SK-N-SH (cell line): ENCODE measurements at regions not wholly inside any gene's neighbourhood (a gene's known extent, or its start where the extent isn't known, plus 50 kb on each side); places are given as distances from the start of the nearest gene placed in this dataset.

Source experiments
- CTCF ChIA-PET: fragments of 300-600, 350-600 bp; formaldehyde crosslinking; extraction: SDS; loops from one replicate; lab custom pipeline; 2021; lab: Yijun Ruan, JAX
- POLR2A ChIA-PET: fragments of 350-600 bp; sonication (Branson Sonifier 250); formaldehyde crosslinking; extraction: SDS; loops from one replicate; lab custom pipeline; 2020; ENCODE audit warnings: antibody characterized with exemption, inconsistent platforms; lab: Yijun Ruan, JAX
- DNase-seq: peaks from one replicate; pipeline ENCODE4 v3.0.0; 2012
- H2AFZ ChIP-seq: fragments of 200-600 bp; sonication (generic); 2 replicates; pipeline ENCODE4 v1.8.1; 2016; ENCODE audit warnings: antibody characterized with exemption, mild to moderate bottlenecking, low read depth
- H3F3A ChIP-seq: fragments of 200-600 bp; sonication (generic); replicated peaks from 2 replicates; pipeline ENCODE3; 2016; ENCODE audit warnings: antibody characterized with exemption, mild to moderate bottlenecking; ENCODE audit not compliant: insufficient read depth
- H3K27ac ChIP-seq, 2 experiments: fragments of 200-500 bp in 1 of 2; fragments of 200-600 bp in 1 of 2; sonication (Bioruptor generic) in 1 of 2; sonication (generic), shearing (Covaris generic) in 1 of 2; 2 replicates each; pipeline versions ENCODE4 v1.5.1 to v1.6.1; 2014 to 2016; ENCODE audit warnings: low read depth in 2 of 2, inconsistent platforms in 1 of 2, low read length in 1 of 2, mild to moderate bottlenecking in 1 of 2, mixed read lengths in 1 of 2
- H3K27me3 ChIP-seq: fragments of 200-600 bp; sonication (generic), shearing (Covaris generic); 2 replicates; pipeline ENCODE4 v1.6.1; 2016; ENCODE audit warnings: mixed run types; ENCODE audit not compliant: insufficient read depth
- H3K36me3 ChIP-seq, 2 experiments: fragments of 200-500 bp in 1 of 2; fragments of 200-600 bp in 1 of 2; sonication (Bioruptor generic) in 1 of 2; sonication (generic) in 1 of 2; replicated peaks in 1 of 2; 2 replicates each; pipeline versions ENCODE3 to v1.5.1; 2014 to 2016; ENCODE audit warnings: low read length in 1 of 2, mild to moderate bottlenecking in 1 of 2; ENCODE audit not compliant: insufficient read depth in 2 of 2, control insufficient read depth in 1 of 2
- H3K4me1 ChIP-seq, 2 experiments: fragments of 200-500 bp in 1 of 2; fragments of 200-600 bp in 1 of 2; sonication (Bioruptor generic) in 1 of 2; sonication (generic), shearing (Covaris generic) in 1 of 2; 2 replicates each; pipeline versions ENCODE4 v1.5.1 to v1.6.1; 2014 to 2016; ENCODE audit warnings: low read depth in 1 of 2, low read length in 1 of 2, mixed run types in 1 of 2; ENCODE audit not compliant: insufficient read depth in 2 of 2, control insufficient read depth in 1 of 2
- H3K4me2 ChIP-seq: fragments of 200-600 bp; sonication (generic), shearing (Covaris generic); 2 replicates; pipeline ENCODE4 v1.6.1; 2017; ENCODE audit warnings: mixed run types
- H3K4me3 ChIP-seq, 2 experiments: fragments of 200-500 bp in 1 of 2; fragments of 200-600 bp in 1 of 2; sonication (Bioruptor generic) in 1 of 2; sonication (generic), shearing (Covaris generic) in 1 of 2; 2 replicates each; pipeline versions ENCODE4 v1.5.1 to v1.8.1; 2014 to 2016; ENCODE audit warnings: low read depth in 2 of 2, inconsistent platforms in 1 of 2, low read length in 1 of 2, mild to moderate bottlenecking in 1 of 2, mixed read lengths in 1 of 2, moderate library complexity in 1 of 2
- H3K79me2 ChIP-seq: fragments of 200-600 bp; sonication (generic); 2 replicates; pipeline ENCODE4 v1.8.1; 2017; ENCODE audit warnings: mild to moderate bottlenecking; ENCODE audit not compliant: insufficient read depth
- H3K9ac ChIP-seq: fragments of 200-600 bp; sonication (generic); 2 replicates; pipeline ENCODE4 v1.6.1; 2017; ENCODE audit warnings: mixed run types
- H3K9me2 ChIP-seq: fragments of 200-600 bp; sonication (generic); 2 replicates; pipeline ENCODE4 v1.6.1; 2017; ENCODE audit warnings: mixed run types
- H3K9me3 ChIP-seq: fragments of 200-600 bp; sonication (generic); 2 replicates; pipeline ENCODE4 v1.6.1; 2017; ENCODE audit warnings: mixed run types, mild to moderate bottlenecking, moderate library complexity
- H4K20me1 ChIP-seq: fragments of 200-600 bp; sonication (generic); 2 replicates; pipeline ENCODE4 v1.6.1; 2017; ENCODE audit warnings: mild to moderate bottlenecking, mixed run types; ENCODE audit not compliant: insufficient read depth
- CHD2 ChIP-seq: fragments of 150-350 bp; IDR thresholded peaks from 2 replicates; pipeline ENCODE4 v1.6.1; 2018; ENCODE audit warnings: low read length; ENCODE audit not compliant: partially characterized antibody
- ELF1 ChIP-seq: IDR thresholded peaks from 2 replicates; pipeline ENCODE4 v1.4.0; 2012
- EP300 ChIP-seq, 2 experiments: IDR thresholded peaks; 2 replicates each; pipeline versions ENCODE4 v1.4.0 to v1.6.1; 2012; ENCODE audit warnings: borderline replicate concordance in 1 of 2, low read depth in 1 of 2, low read length in 1 of 2
- FOXJ3 ChIP-seq: sonication (generic); formaldehyde crosslinking; IDR thresholded peaks from 2 replicates; pipeline ENCODE4 v1.5.1; 2020; ENCODE audit warnings: mild to moderate bottlenecking, missing genetic modification reagents
- GABPA ChIP-seq: IDR thresholded peaks from 2 replicates; pipeline ENCODE4 v1.4.0; 2012; ENCODE audit warnings: low read depth, mild to moderate bottlenecking
- GATA2 ChIP-seq: sonication (generic); formaldehyde crosslinking; IDR thresholded peaks from 2 replicates; pipeline ENCODE4 v1.5.0; 2020; ENCODE audit warnings: mild to moderate bottlenecking, missing genetic modification reagents
- IRF3 ChIP-seq: fragments of 150-350 bp; IDR thresholded peaks from 2 replicates; pipeline ENCODE4 v1.6.1; 2016; ENCODE audit warnings: mild to moderate bottlenecking, low read depth, low read length
- MXI1 ChIP-seq: IDR thresholded peaks from 2 replicates; pipeline ENCODE4 v1.6.1; 2012; ENCODE audit warnings: mild to moderate bottlenecking, low read depth, low read length, improper control_type of control experiment
- POLR2AphosphoS5 ChIP-seq: IDR thresholded peaks from 2 replicates; pipeline ENCODE4 v1.6.1; 2012; ENCODE audit warnings: low read depth, low read length
- RAD21 ChIP-seq: IDR thresholded peaks from 2 replicates; pipeline ENCODE4 v1.6.1; 2012; ENCODE audit warnings: mild to moderate bottlenecking, low read length
- RCOR1 ChIP-seq: fragments of 150-350 bp; IDR thresholded peaks from 2 replicates; pipeline ENCODE4 v1.6.1; 2017; ENCODE audit warnings: antibody characterized with exemption, low read length
- RFX5 ChIP-seq: IDR thresholded peaks from 2 replicates; pipeline ENCODE4 v1.6.1; 2012; ENCODE audit warnings: mild to moderate bottlenecking, improper control_type of control experiment, low read length
- TCF12 ChIP-seq: IDR thresholded peaks from 2 replicates; pipeline ENCODE4 v1.4.0; 2012
- TEAD4 ChIP-seq: IDR thresholded peaks from 2 replicates; pipeline ENCODE4 v1.4.0; 2012; ENCODE audit warnings: mild to moderate bottlenecking, borderline replicate concordance; ENCODE audit not compliant: insufficient read depth
- ZBTB33 ChIP-seq: IDR thresholded peaks from 2 replicates; pipeline ENCODE4 v1.4.0; 2012; ENCODE audit warnings: low read depth, borderline replicate concordance
- WGBS: methylation state at CpG from one replicate; pipeline ENCODE4 v1.1.6; 2017; ENCODE audit warnings: low lambda C conversion rate; 5-methylcytosine and 5-hydroxymethylcytosine counted together
- TF ChIP-seq, protein P1 (sequence below): IDR thresholded peaks from 2 replicates; pipeline ENCODE4; 2012

DNA sequence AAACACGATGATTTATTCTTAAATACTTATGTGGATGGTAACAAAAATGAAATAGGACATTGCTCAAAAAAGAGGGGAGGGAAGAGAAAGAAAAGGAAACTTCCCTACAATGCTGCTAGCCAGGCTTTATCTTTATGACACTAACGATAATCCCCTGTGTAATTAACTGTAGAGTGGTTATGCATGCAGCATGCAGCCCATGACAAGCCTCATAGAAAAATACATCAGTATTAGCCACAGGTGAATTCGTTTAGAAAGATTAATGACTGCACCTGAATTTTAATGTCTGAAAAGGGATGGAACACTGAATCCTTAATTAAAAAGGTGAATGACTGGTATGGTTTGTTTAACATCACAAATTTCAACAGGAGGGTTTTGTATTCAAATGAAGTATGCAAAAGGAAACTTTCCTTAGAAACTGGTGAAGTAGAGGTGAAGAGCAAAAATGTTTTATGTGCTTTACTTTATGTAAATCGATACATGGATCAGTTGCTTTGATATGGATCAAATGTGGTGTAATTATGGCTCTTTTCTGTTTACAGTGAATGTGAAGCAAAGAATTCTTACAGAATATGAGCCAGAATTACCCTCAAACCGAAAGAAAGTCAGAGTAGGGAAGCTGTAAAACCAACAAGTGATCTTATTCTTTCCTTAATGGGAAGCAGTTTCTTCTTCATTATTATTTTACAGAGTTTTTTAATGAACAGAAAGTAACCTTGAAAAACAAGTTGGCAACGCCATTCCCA lies 569.6 kb upstream of the ADGRL2 start:
- no peaks in the 10 kb centered on the region for H4K20me1 ChIP-seq
- H3K27ac ChIP-seq: peak overlapping the region; percentile 56 to 95
- H3K9me3 ChIP-seq: no peaks in the 10 kb centered on the region
- H3K4me2 ChIP-seq: peak overlapping the region; percentile 78
- H3K4me3 ChIP-seq: peak overlapping the region; percentile 21 to 36; a peak in 2 of 4 replicates
- POLR2A ChIA-PET: no interaction called here
- no peaks in the 10 kb centered on the region for H3K36me3 ChIP-seq
- whole genome bisulfite sequencing: 13% methylated on average over 6 of the region's 6 CpGs
- no peaks in the 10 kb centered on the region for H3F3A ChIP-seq
- peaks cover 20 to 24% of the 10 kb centered on the region in 2 experiments; a peak in 3 of 4 replicates for H3K4me1 ChIP-seq
- CTCF ChIA-PET: interaction anchor here (0.9 to 2.5 kb wide), 2 partner anchors 75 to 579 kb away, joined by 3 to 9 read pairs; no protein-coding TSS in a partner anchor
- DNase-seq: no peak
- no peaks in the 10 kb centered on the region for H3K79me2 ChIP-seq
- no peak for TF ChIP-seq FOXJ3 (CRISPR knock-in tag)
- peak; percentile 13; the same call in 1 of the 2 replicates for TF ChIP-seq RAD21
- no peak for TF ChIP-seq ELF1
- TF ChIP-seq GATA2: peak; percentile 57
- peak in 1 of 2 experiments; percentile 67; a peak in 2 of 4 replicates for TF ChIP-seq EP300 (IDR thresholded peaks at IDR 0.05; ENCODE audit: borderline replicate concordance in 1 of 2, low read depth in 1 of 2, low read length in 1 of 2)
- peak overlapping the region; percentile 32 for H3K9ac ChIP-seq
- no peaks in the 10 kb centered on the region for H3K9me2 ChIP-seq
- H2AFZ ChIP-seq: peak overlapping the region; percentile 72; the same call in 1 of the 2 replicates
- H3K27me3 ChIP-seq: no peaks in the 10 kb centered on the region

GRCh38 chr1:81228926-81229325 lies 571.8 kb upstream of the ADGRL2 start:
- H3K9me2 ChIP-seq: no peaks in the 10 kb centered on the region
- no peaks in the 10 kb centered on the region for H3K36me3 ChIP-seq
- CTCF ChIA-PET: no interaction called here
- H3K4me1 ChIP-seq: peaks cover 20 to 24% of the 10 kb centered on the region in 2 experiments
- H3K9me3 ChIP-seq: no peaks in the 10 kb centered on the region
- no peaks in the 10 kb centered on the region for H3K79me2 ChIP-seq
- no peak overlapping the region; the same call in 1 of the 2 replicates for H2AFZ ChIP-seq
- no peak overlapping the region for H3K4me2 ChIP-seq
- no peaks in the 10 kb centered on the region for H3K27me3 ChIP-seq
- POLR2A ChIA-PET: no interaction called here
- WGBS: 41% methylated on average over 6 of the region's 6 CpGs
- DNase-seq: peak; percentile 68
- H3K9ac ChIP-seq: no peak overlapping the region
- H4K20me1 ChIP-seq: no peaks in the 10 kb centered on the region
- peak overlapping the region in 1 of 2 experiments; percentile 82; a peak in 2 of 4 replicates for H3K27ac ChIP-seq
- no peak overlapping the region for H3K4me3 ChIP-seq
- no peaks in the 10 kb centered on the region for H3F3A ChIP-seq
- TF ChIP-seq, protein P1, sequence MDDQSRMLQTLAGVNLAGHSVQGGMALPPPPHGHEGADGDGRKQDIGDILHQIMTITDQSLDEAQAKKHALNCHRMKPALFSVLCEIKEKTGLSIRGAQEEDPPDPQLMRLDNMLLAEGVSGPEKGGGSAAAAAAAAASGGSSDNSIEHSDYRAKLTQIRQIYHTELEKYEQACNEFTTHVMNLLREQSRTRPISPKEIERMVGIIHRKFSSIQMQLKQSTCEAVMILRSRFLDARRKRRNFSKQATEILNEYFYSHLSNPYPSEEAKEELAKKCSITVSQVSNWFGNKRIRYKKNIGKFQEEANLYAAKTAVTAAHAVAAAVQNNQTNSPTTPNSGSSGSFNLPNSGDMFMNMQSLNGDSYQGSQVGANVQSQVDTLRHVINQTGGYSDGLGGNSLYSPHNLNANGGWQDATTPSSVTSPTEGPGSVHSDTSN: peak; percentile 49
- TF ChIP-seq ZBTB33 (no peak), ELF1 (no peak), RFX5 (0 out of 2 replicates have a peak, but pooled peaks have one; percentile 11), CHD2 (peak; percentile 94), IRF3 (no peak), POLR2AphosphoS5 (peak; percentile 53; the same call in 1 of the 2 replicates), TEAD4 (peak; percentile 69), GATA2 (peak; percentile 100), EP300 (IDR thresholded peaks at IDR 0.05; ENCODE audit: borderline replicate concordance in 1 of 2, low read depth in 1 of 2, low read length in 1 of 2) (peak in 1 of 2 experiments; percentile 100; a peak in 2 of 4 replicates), RCOR1 (peak; percentile 99), MXI1 (peak; percentile 76), RAD21 (peak; percentile 47), GABPA (no peak), TCF12 (peak; percentile 81), FOXJ3 (CRISPR knock-in tag) (peak; percentile 99)
